HepG2 (cell line): ENCODE measurements at regions not wholly inside any gene's neighbourhood (a gene's known extent, or its start where the extent isn't known, plus 50 kb on each side); places are given as distances from the start of the nearest gene placed in this dataset.
A peak's percentile ranks its signal among the peaks of the same experiment; 100 is the strongest.

Source experiments
- ATAC-seq: fragments of 200-7000 bp; cut with Tn5 transposase; 3 replicates; pipeline ENCODE4 v1.9.1; 2020; ENCODE audit warnings: mild to moderate bottlenecking, moderate library complexity
- BruUV-seq: library from RNA; stranded (reverse); fragments of 400-500 nt; replicated peaks from 2 replicates; lab custom pipeline; 2021; lab: Mats Ljungman, UMichigan
- CTCF ChIA-PET: fragments of 300-600 bp; formaldehyde crosslinking; extraction: SDS; loops from one replicate; lab custom pipeline; 2021; ENCODE audit warnings: low total read pairs, inconsistent platforms, low intra/inter-chr PET ratio; lab: Yijun Ruan, JAX
- POLR2A ChIA-PET: fragments of 350-600 bp; sonication (Branson Sonifier 250); formaldehyde crosslinking; loops from one replicate; lab custom pipeline; 2020; ENCODE audit warnings: antibody characterized with exemption, inconsistent platforms; lab: Yijun Ruan, JAX
- DNase-seq: peaks from one replicate; pipeline ENCODE4 v3.0.0-alpha.2; 2015; ENCODE audit warnings: low spot score
- FAIRE-seq: peaks from 3 replicates; lab custom pipeline; 2011; peaks lifted over from hg19 to GRCh38; lab: Jason Lieb, UNC
- H2AFZ ChIP-seq: one replicate; pipeline ENCODE4 v1.6.1; 2011; ENCODE audit warnings: low read length, inconsistent platforms
- H3K27ac ChIP-seq: fragments of 300-600 bp; 3 replicates; pipeline ENCODE4 v1.8.0; 2011; ENCODE audit warnings: mixed run types, mild to moderate bottlenecking, mixed read lengths, low read length, inconsistent platforms; ENCODE audit not compliant: insufficient read depth; ENCODE audit errors: extremely low read length
- H3K27me3 ChIP-seq, 2 experiments: fragments of 200-600 bp in 1 of 2; 2 replicates in 1 of 2; 3 replicates in 1 of 2; pipeline versions ENCODE4 v1.6.0 to v1.8.0; 2011; ENCODE audit warnings: low read length in 2 of 2, mild to moderate bottlenecking in 2 of 2, moderate library complexity in 2 of 2, inconsistent platforms in 1 of 2; ENCODE audit not compliant: insufficient read depth in 2 of 2, control insufficient read depth in 1 of 2
- H3K36me3 ChIP-seq, 2 experiments: fragments of 200-600 bp in 1 of 2; replicated peaks in 1 of 2; 2 replicates in 1 of 2; 3 replicates in 1 of 2; pipeline versions ENCODE4 v1.5.1 to v1.8.0; 2011; ENCODE audit warnings: low read length in 2 of 2, inconsistent platforms in 1 of 2; ENCODE audit not compliant: insufficient read depth in 2 of 2, control insufficient read depth in 1 of 2
- H3K4me1 ChIP-seq: 2 replicates; pipeline ENCODE4 v1.5.1; 2012; ENCODE audit warnings: low read length, inconsistent platforms; ENCODE audit not compliant: insufficient read depth
- H3K4me2 ChIP-seq: 2 replicates; pipeline ENCODE4 v1.6.0; 2011; ENCODE audit warnings: low read depth, low read length, inconsistent platforms
- H3K4me3 ChIP-seq, 3 experiments: fragments of 200-600 bp in 1 of 3; sonication (generic), shearing (Covaris generic) in 1 of 3; replicated peaks in 1 of 3; 2 replicates each; pipeline ENCODE4 v1.5.1; 2011 to 2016; ENCODE audit warnings: low read length in 3 of 3, inconsistent platforms in 2 of 3, low read depth in 2 of 3, mild to moderate bottlenecking in 2 of 3, control low read depth in 1 of 3, mixed read lengths in 1 of 3; ENCODE audit not compliant: insufficient read depth in 1 of 3
- H3K79me2 ChIP-seq: one replicate; pipeline ENCODE4 v1.6.1; 2011; ENCODE audit warnings: low read length, inconsistent platforms; ENCODE audit not compliant: insufficient read depth
- H3K9ac ChIP-seq: 2 replicates; pipeline ENCODE4 v1.6.0; 2011; ENCODE audit warnings: mild to moderate bottlenecking, low read depth, low read length, inconsistent platforms; ENCODE audit not compliant: insufficient read depth
- H3K9me3 ChIP-seq: 2 replicates; pipeline ENCODE4 v1.5.1; 2012; ENCODE audit warnings: mild to moderate bottlenecking, low read length
- H4K20me1 ChIP-seq: 2 replicates; pipeline ENCODE4 v1.6.0; 2011; ENCODE audit warnings: inconsistent platforms, mild to moderate bottlenecking, low read length, moderate library complexity; ENCODE audit not compliant: insufficient read depth
- ATAD3A ChIP-seq: sonication (generic); formaldehyde crosslinking; IDR thresholded peaks from 2 replicates; pipeline ENCODE4 v1.4.0; 2020; ENCODE audit warnings: missing genetic modification reagents
- SP1 ChIP-seq, 2 experiments: fragments of 450-650 bp in 1 of 2; sonication (generic) in 1 of 2; formaldehyde crosslinking in 1 of 2; IDR thresholded peaks; 2 replicates each; pipeline versions ENCODE4 v1.4.0 to v1.6.1; 2016 to 2020; ENCODE audit warnings: missing genetic modification reagents in 1 of 2
- UBTF ChIP-seq: sonication (generic); formaldehyde crosslinking; IDR thresholded peaks from 2 replicates; pipeline ENCODE4 v1.4.0; 2020; ENCODE audit warnings: mild to moderate bottlenecking, missing genetic modification reagents
- ZFAT ChIP-seq: sonication (generic); formaldehyde crosslinking; conservative IDR thresholded peaks from 2 replicates; pipeline ENCODE4 v1.8.1; 2023; ENCODE audit warnings: missing genetic modification reagents, inconsistent platforms
- ZNF724P ChIP-seq: sonication (generic); formaldehyde crosslinking; IDR thresholded peaks from 2 replicates; pipeline ENCODE4 v1.8.0; 2022; ENCODE audit warnings: missing genetic modification reagents, borderline replicate concordance
- ZNF766 ChIP-seq: sonication (generic); formaldehyde crosslinking; IDR thresholded peaks from 2 replicates; pipeline ENCODE4 v1.5.0; 2020; ENCODE audit warnings: missing genetic modification reagents, borderline replicate concordance
- ZNF773 ChIP-seq: sonication (generic); formaldehyde crosslinking; IDR thresholded peaks from 2 replicates; pipeline ENCODE4 v1.4.0; 2020; ENCODE audit warnings: missing genetic modification reagents, borderline replicate concordance
- WGBS: methylation state at CpG from one replicate; pipeline ENCODE4 v1.1.6; 2017; ENCODE audit warnings: low lambda C conversion rate; 5-methylcytosine and 5-hydroxymethylcytosine counted together
- in situ Hi-C: cut with HindIII; loops from 2 replicates; pipeline ENCODE4 v1.10.0; 2017; ENCODE audit warnings: low pct_unique_long_range_greater_than_20kb; ENCODE audit not compliant: extremely low pct_ligation_motif_present
- intact Hi-C: fragments of 100-400 bp; cut with micrococcal nuclease; formaldehyde crosslinking; loops from one replicate; pipeline ENCODE4 v1.10.0; 2022; ENCODE audit not compliant: unreplicated experiment

GRCh38 chr10:33106767-33107166, 148.7 kb upstream of the ITGB1 start:
- no peak overlapping the region for H3K27ac ChIP-seq
- intact Hi-C loops, result no loop called here

More at GRCh38 chr10:33106767-33107166, 148.7 kb upstream of the ITGB1 start:
- no peaks in the 10 kb centered on the region for H3K79me2 ChIP-seq
- H3K36me3 ChIP-seq, result no peaks in the 10 kb centered on the region
- in situ Hi-C loops, result no loop called here
- peaks cover 0 to 18% of the 10 kb centered on the region in 2 experiments; a peak in 3 of 5 replicates for H3K27me3 ChIP-seq
- no TSS peak for BruUV-seq
- no peaks in the 10 kb centered on the region for H4K20me1 ChIP-seq
- TF ChIP-seq ZFAT (CRISPR knock-in tag), result no peak
- no peak for TF ChIP-seq ZNF766 (CRISPR knock-in tag)
- no peak for TF ChIP-seq ATAD3A
- TF ChIP-seq UBTF (CRISPR knock-in tag), result no peak
- no peak for TF ChIP-seq ZNF724P (CRISPR knock-in tag)
- TF ChIP-seq SP1 (IDR thresholded peaks at IDR 0.05), result no peak
- no peak for TF ChIP-seq SP1 (CRISPR knock-in tag; IDR thresholded peaks at IDR 0.05)
- no peak for TF ChIP-seq ZNF773
- no peak overlapping the region for H3K9ac ChIP-seq
- no peaks in the 10 kb centered on the region; the same call in 1 of the 2 replicates for H3K9me3 ChIP-seq
- FAIRE-seq (no peak), DNase-seq (no peak), ATAC-seq (peak; percentile 73)
- CTCF ChIA-PET, result no interaction called here
- no peak overlapping the region for H3K4me3 ChIP-seq
- no peak overlapping the region for H3K4me2 ChIP-seq
- H2AFZ ChIP-seq, result no peak overlapping the region
- POLR2A ChIA-PET, result no interaction called here
- 15% methylated on average over 10 of the region's 10 CpGs for WGBS
- H3K4me1 ChIP-seq, result no peaks in the 10 kb centered on the region
